ENCODE measurements at regions not wholly inside any gene's neighbourhood (a gene's known extent, or its start where the extent isn't known, plus 50 kb on each side); places are given as distances from the start of the nearest gene placed in this dataset.
"Not testable (repeated sequence)": the region's sequence is repeated elsewhere in the genome, so short reads cannot be mapped to it uniquely, and the experiment has no call there.

DNA sequence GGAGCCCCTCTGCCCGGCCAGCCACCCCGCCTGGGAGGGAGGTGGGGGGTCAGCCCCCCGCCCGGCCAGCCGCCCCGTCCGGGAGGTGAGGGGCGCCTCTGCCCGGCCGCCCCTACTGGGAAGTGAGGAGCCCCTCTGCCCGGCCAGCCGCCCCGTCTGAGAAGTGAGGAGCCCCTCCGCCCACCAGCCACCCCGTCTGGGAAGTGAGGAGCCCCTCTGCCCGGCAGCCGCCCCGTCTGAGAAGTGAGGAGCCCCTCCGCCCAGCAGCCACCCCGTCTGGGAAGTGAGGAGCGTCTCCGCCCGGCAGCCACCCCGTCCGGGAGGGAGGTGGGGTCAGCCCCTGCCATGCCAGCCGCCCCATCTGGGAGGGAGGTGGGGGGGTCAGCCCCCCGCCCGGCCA is 102.8 kb downstream of the ID4 start:
- not testable (repeated sequence) for H3K4me1 Mint-ChIP-seq, H3K9me3 Mint-ChIP-seq, H3K27ac Mint-ChIP-seq, H3K4me3 Mint-ChIP-seq, H3K27me3 Mint-ChIP-seq, DNase-seq, H3K36me3 Mint-ChIP-seq

DNA sequence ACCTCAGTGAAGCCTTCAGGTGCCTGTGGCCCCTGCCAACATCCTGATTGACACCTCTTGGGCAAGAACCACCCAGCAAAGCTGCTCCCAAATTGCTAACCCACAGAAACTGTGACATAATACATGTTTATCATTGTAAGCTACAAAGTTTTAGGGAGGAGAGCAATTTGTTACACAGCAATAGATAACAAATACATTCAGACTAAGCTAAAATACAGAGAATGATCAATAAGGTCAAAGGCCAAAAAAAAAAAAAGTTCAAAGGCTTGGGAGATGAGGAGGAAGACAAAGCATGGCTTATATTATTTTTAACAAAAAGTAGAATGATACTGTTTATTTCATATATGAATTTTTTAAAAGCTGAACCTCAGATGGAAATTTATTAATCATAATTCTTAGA is 105.9 kb downstream of the ID4 start:
- no peaks in the 10 kb centered on the region for H3K9me3 Mint-ChIP-seq
- no peaks in the 10 kb centered on the region for H3K4me1 Mint-ChIP-seq
- H3K36me3 Mint-ChIP-seq: no peaks in the 10 kb centered on the region
- no peaks in the 10 kb centered on the region for H3K27me3 Mint-ChIP-seq
- H3K27ac Mint-ChIP-seq: no peak overlapping the region
- H3K4me3 Mint-ChIP-seq: no peak overlapping the region
- no peak for DNase-seq

DNA sequence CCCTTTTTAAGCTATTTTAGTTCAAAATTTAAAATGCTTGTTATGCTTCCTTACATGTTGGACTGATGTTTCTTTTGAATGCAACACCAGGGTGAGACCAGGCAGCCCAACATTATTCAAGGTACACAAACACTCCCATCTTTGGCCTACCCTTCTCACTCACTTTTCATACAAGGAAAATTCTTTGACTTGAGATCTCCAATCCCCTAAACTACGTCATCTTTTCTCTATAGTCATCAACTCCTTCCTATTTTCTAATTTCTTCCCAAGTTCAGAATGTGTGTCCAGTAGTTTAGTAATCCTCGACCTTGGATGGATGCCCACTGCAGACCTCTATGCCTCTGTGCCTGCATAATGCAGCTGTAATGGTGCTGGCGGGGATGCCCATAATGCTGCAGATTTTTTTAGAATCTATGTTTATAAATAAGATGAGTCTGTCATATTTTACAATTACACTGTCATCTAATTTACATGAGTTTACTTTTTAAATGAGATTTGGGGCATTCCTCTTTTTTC is 108.7 kb downstream of the ID4 start:
- Mint-ChIP-seq H3K36me3 (no peaks in the 10 kb centered on the region), H3K4me3 (no peak overlapping the region), H3K9me3 (peaks cover 13% of the 10 kb centered on the region), H3K27me3 (no peaks in the 10 kb centered on the region), H3K27ac (no peak overlapping the region), H3K4me1 (no peaks in the 10 kb centered on the region)
- no peak for DNase-seq

DNA sequence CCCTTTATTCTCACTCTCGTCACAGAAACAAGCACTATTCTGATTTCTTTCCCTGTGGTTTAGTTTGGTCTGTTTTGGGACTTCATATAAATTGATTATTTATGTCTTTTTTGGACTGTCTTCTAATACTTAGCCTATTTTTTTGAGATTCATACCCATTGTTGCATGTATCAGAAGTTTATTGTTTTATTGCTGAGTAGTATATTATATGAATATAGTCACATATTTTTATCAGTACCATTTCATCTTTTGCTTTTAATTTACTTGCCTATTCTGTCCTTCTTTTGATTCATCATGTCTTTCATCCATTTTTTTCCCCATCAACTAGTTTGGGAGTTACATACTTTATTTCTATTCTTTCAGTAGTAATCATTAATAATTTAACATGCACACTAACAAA is 112.0 kb downstream of the ID4 start:
- Mint-ChIP-seq H3K4me1 (no peaks in the 10 kb centered on the region), H3K9me3 (peaks cover 13% of the 10 kb centered on the region), H3K27me3 (no peaks in the 10 kb centered on the region), H3K27ac (no peak overlapping the region), H3K36me3 (no peaks in the 10 kb centered on the region), H3K4me3 (no peak overlapping the region)
- no peak for DNase-seq

DNA sequence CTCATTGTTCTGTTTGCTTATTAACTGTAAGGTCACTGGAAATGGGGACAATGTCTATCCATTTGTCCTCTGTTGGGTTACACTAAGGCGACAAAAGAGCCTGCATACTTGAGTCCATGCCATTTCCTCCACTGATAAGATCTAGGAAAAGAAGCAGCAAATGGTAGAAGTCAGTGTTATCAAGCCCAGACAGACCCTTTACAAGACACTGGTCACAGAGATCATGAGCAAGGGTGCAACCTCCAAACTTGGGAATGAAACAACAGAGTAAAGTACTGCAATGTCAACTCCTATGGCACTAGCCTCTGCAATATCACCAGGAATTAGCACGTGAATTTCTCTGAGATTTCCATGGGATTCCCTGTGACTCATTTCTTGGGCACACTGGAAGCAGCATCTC is 126.9 kb downstream of the ID4 start:
- no peak for DNase-seq
- no peaks in the 10 kb centered on the region for H3K36me3 Mint-ChIP-seq
- no peaks in the 10 kb centered on the region for H3K4me1 Mint-ChIP-seq
- no peak overlapping the region for H3K4me3 Mint-ChIP-seq
- H3K9me3 Mint-ChIP-seq: no peaks in the 10 kb centered on the region
- H3K27ac Mint-ChIP-seq: no peak overlapping the region
- H3K27me3 Mint-ChIP-seq: no peaks in the 10 kb centered on the region

DNA sequence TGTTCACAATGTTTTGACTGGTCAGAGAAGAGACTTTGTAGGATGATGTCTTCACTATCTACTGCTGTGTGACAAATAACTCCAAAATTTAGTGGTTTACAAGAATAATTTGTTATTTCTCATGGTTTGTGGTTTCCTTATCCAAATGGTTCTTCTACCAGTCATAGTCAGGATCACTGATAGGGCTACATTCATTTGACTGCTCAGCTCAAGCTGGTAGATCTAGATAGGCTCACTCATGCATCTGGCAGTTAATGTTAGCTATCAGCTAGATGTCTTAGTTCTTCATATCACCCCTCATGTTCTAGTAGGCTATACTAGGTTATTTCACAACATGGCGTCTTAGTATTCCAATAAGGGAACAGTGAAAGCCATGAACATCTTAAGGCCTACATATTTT is 131.0 kb downstream of the ID4 start:
- DNase-seq: no peak
- H3K36me3 Mint-ChIP-seq: no peaks in the 10 kb centered on the region
- H3K9me3 Mint-ChIP-seq: no peaks in the 10 kb centered on the region
- no peaks in the 10 kb centered on the region for H3K27me3 Mint-ChIP-seq
- H3K4me3 Mint-ChIP-seq: no peak overlapping the region
- no peak overlapping the region for H3K27ac Mint-ChIP-seq
- no peaks in the 10 kb centered on the region for H3K4me1 Mint-ChIP-seq

DNA sequence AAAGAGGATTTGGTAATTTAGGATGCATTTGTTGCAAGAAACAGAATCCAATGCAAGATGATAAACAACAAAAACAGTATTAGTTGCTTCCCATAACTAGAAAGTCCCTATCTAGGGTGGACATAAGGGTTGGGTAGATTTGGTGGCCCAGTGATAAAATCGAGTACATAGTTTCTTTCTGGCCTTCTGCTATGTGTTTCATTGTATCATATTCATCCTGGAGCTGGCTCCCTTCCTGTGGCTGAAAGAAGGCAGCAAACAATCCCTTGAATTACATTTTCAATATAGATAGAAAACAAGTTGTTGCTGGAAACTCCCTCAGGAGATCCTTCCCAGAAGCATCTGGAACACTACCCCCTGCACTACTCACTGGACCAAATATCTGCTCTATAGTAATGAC is 135.1 kb downstream of the ID4 start:
- no peak for DNase-seq
- H3K27ac Mint-ChIP-seq: no peak overlapping the region
- no peaks in the 10 kb centered on the region for H3K36me3 Mint-ChIP-seq
- H3K9me3 Mint-ChIP-seq: no peaks in the 10 kb centered on the region
- H3K4me3 Mint-ChIP-seq: no peak overlapping the region
- no peaks in the 10 kb centered on the region for H3K27me3 Mint-ChIP-seq
- H3K4me1 Mint-ChIP-seq: no peaks in the 10 kb centered on the region

DNA sequence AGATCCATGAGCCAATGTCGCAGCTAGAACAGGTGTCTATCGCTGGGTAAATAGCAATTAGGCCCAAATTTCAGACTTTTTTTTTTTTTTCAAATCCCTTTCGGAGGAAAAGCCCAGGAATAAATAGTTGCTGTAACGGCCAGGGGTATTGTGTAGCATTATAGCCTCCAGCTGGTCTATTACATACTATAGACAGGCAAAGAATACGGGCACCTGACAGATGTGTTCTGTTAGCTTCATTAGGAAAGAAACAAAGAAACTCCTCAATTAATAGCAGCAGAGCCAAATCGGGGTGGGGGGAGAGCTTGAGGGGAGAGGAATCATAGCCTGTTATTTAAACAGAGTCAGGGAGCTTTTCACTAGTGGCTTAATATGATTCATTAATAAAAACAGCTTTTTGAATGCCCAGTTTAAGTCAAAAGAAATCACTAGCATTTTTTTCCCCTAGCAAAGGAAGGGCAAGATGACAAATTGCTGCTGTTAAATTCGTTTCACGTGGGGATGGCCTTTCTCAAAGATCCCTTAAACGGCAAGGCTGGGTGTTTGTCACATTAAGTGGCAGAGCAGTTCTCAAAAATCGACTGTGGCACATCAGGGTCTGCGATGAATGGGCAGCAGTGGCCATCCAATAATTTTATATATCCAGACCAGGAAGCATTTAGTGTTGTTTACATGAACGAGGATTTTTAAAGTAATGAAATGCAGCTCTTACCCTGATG is 139.4 kb downstream of the ID4 start:
- Mint-ChIP-seq H3K4me1 (no peaks in the 10 kb centered on the region), H3K27ac (no peak overlapping the region), H3K36me3 (no peaks in the 10 kb centered on the region), H3K4me3 (no peak overlapping the region), H3K9me3 (no peaks in the 10 kb centered on the region), H3K27me3 (peaks cover 4% of the 10 kb centered on the region)
- no peak for DNase-seq

DNA sequence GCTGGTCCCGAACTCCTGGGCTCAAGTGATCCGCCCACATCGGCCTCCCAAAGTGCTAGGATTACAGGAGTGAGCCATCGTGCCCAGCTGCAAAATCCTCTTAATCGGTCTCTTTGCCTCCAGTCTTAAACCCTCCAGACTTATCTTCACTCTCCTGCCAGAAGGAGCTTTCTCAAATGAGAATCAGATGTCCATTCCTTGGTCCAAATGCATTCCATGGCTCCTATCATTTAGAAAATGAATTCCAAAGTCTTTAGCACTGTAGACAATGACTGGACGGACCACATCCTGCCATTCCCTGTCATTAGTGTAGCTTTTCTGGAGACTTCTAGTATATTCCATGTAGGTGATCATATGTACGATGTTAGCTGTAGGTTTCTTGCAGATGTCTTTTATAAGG is 141.9 kb downstream of the ID4 start:
- Mint-ChIP-seq H3K36me3 (no peaks in the 10 kb centered on the region), H3K27ac (no peak overlapping the region), H3K27me3 (peaks cover 8% of the 10 kb centered on the region), H3K4me1 (no peaks in the 10 kb centered on the region), H3K9me3 (no peaks in the 10 kb centered on the region), H3K4me3 (no peak overlapping the region)
- DNase-seq: no peak

DNA sequence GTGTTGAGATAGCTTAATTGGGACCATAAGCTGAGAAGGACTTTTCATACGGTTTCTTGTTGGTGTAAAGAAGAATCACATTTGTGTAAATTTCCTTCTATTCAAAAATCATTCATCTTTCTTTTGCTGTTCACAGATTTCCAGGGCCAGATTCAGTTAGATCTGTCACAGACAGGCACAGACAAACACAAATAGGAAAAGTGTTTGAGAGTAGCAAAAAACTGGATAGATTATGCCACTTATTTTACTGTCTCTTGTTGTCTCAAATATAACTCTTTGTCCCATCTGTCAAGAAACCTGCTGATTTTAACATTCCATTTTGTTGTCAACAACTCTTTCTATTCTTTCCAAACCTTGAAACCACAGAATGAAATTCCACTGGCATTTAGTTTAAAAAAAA is 142.8 kb downstream of the ID4 start:
- no peaks in the 10 kb centered on the region for H3K9me3 Mint-ChIP-seq
- peaks cover 11% of the 10 kb centered on the region for H3K27me3 Mint-ChIP-seq
- no peak for DNase-seq
- no peaks in the 10 kb centered on the region for H3K36me3 Mint-ChIP-seq
- no peaks in the 10 kb centered on the region for H3K4me1 Mint-ChIP-seq
- H3K4me3 Mint-ChIP-seq: no peak overlapping the region
- no peak overlapping the region for H3K27ac Mint-ChIP-seq

DNA sequence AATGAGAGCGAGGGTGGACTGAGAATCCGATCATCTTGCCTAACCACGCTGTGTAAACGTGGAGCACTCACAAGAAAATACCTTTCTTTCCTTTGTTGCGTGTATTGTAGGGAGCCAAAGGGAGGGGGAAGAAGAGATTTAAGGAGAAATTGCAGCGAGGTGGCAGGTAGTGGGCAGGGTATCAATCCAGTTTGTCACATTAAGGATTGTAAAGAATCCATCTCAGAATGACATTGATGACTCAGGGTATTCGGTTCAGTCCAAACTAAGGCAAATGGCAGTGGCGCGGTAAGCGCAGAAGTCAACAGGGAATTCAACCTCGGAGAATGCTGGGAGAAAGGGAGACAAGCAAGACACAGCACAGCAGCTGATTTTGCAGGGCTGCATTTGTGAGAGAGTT is 146.2 kb downstream of the ID4 start:
- no peak overlapping the region for H3K4me3 Mint-ChIP-seq
- peaks cover 20% of the 10 kb centered on the region for H3K27me3 Mint-ChIP-seq
- no peaks in the 10 kb centered on the region for H3K36me3 Mint-ChIP-seq
- no peaks in the 10 kb centered on the region for H3K4me1 Mint-ChIP-seq
- no peak overlapping the region for H3K27ac Mint-ChIP-seq
- H3K9me3 Mint-ChIP-seq: no peaks in the 10 kb centered on the region
- no peak for DNase-seq

DNA sequence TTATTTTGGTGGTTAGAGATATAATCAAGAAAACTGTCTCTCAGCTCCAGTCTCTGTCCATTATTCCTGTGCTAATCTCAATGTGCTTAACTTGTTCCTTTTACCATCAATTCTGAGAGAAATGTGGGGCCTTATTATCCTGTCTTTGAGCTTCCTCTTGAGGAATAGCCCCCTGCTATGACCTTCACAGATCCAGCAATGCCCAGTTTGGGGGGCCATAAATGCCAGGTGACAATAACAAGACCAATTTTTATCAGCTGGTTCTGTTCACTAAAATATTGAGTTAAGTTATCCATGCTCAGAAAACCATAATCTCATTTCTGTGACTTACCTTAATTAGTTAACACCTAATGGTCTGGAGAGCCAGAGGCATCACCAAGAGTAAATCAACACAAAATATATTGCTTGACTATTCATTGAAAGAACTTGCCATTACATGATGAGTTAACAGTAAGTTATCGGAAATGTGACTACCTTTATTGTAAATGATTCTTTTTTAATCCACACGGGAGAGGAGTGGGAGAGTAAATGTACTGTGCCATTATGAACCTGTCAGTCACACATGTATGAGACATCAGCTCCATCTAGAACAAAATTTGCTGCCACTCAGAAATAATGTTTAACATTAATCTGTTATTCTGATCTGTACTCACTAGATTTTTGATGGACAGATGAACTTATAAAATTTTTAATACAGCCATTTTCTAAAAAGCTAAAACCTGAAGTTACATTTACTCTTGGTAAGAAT is 149.7 kb downstream of the ID4 start:
- H3K4me1 Mint-ChIP-seq: no peaks in the 10 kb centered on the region
- H3K36me3 Mint-ChIP-seq: no peaks in the 10 kb centered on the region
- H3K4me3 Mint-ChIP-seq: no peak overlapping the region
- no peak for DNase-seq
- H3K27me3 Mint-ChIP-seq: peaks cover 15% of the 10 kb centered on the region
- no peaks in the 10 kb centered on the region for H3K9me3 Mint-ChIP-seq
- H3K27ac Mint-ChIP-seq: no peak overlapping the region

DNA sequence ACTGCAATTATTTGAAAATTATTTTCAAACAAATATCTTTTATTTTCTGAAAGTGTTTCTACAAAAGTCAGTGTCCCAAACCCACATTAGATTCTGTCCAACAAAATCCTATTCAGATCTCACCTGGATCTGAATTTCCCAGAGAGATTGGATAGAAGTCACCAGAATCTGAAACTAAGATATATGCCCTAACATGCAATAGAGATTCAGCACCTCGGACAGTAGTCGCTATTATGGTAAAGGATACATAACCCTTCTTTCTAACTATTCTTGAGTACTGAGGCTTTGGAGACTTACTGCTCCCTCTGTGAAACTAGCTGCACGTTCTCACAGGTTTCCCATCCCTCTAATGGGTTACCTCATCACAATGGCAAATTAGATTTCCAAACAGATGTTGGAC is 151.4 kb downstream of the ID4 start:
- H3K4me1 Mint-ChIP-seq: no peaks in the 10 kb centered on the region
- H3K36me3 Mint-ChIP-seq: no peaks in the 10 kb centered on the region
- H3K27ac Mint-ChIP-seq: no peak overlapping the region
- H3K9me3 Mint-ChIP-seq: no peaks in the 10 kb centered on the region
- peaks cover 22% of the 10 kb centered on the region for H3K27me3 Mint-ChIP-seq
- DNase-seq: no peak
- H3K4me3 Mint-ChIP-seq: no peak overlapping the region

DNA sequence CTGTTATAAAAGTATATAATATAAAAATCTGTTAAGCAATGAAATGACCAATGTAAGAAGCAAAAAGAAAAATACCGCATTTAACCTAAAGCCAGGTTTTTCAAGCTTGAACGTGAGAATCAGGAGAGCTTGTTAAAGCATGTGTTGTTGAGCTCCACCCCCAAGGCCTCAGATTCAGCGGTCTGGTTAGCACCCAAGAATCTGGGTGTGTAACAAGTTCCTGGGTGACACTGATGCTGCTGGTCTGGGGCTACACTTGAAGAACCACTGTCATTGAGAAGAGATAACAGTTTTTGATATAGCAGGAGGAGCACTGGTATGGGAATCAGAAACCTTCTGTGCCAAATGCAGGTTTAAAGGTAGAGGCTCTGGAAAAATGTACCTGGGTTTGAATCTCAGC is 154.0 kb downstream of the ID4 start:
- no peak for DNase-seq

DNA sequence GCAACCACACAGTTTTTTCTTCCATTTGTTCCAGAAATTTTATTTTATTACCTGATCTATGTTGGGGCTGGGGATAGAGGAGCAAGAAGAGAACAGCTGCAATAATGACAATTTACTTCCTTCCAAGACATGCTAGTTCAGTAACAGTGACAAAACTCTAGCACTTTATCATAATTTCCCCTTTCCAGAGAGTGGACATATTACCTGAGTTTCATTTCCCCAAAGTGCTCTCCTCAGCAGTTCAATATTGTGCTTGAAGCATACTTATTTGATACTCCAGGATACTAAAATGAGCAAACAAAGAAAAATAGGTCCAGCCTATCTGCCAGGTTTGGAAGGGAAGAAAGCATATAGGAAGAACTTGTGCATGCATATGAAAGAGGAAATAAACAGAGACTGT is 157.7 kb downstream of the ID4 start:
- H3K4me3 Mint-ChIP-seq: no peak overlapping the region
- H3K4me1 Mint-ChIP-seq: peaks cover 2% of the 10 kb centered on the region
- H3K9me3 Mint-ChIP-seq: peaks cover 7% of the 10 kb centered on the region
- H3K27me3 Mint-ChIP-seq: peaks cover 28% of the 10 kb centered on the region
- peaks cover 3% of the 10 kb centered on the region for H3K36me3 Mint-ChIP-seq
- DNase-seq: no peak
- H3K27ac Mint-ChIP-seq: no peak overlapping the region

More for the DNA sequence above, 154.0 kb downstream of the ID4 start:
- peaks cover 33% of the 10 kb centered on the region for H3K27me3 Mint-ChIP-seq
- no peaks in the 10 kb centered on the region for H3K4me1 Mint-ChIP-seq
- no peaks in the 10 kb centered on the region for H3K36me3 Mint-ChIP-seq
- H3K9me3 Mint-ChIP-seq: no peaks in the 10 kb centered on the region
- H3K27ac Mint-ChIP-seq: no peak overlapping the region
- no peak overlapping the region for H3K4me3 Mint-ChIP-seq

Data from activated naive CD8-positive, alpha-beta T cell treated with anti-CD3 and anti-CD28 coated beads for 36 hours (primary cell).